GM12878 (cell line): ENCODE measurements at regions not wholly inside any gene's neighbourhood (a gene's known extent, or its start where the extent isn't known, plus 50 kb on each side); places are given as distances from the start of the nearest gene placed in this dataset.

ENCODE experiments used
- ATAC-seq: fragments of 200-7000 bp; cut with Tn5 transposase; 3 replicates; pipeline ENCODE4 v1.9.1; 2020; ENCODE audit warnings: mild to moderate bottlenecking, moderate library complexity
- BruUV-seq: library from RNA; stranded (reverse); fragments of 400-500 nt; replicated peaks from 2 replicates; lab custom pipeline; 2021; lab: Mats Ljungman, UMichigan
- CTCF ChIA-PET: fragments of 300-600 bp; sonication (Branson Sonifier 250); formaldehyde crosslinking; extraction: SDS; loops from one replicate; lab custom pipeline; 2021; ENCODE audit warnings: inconsistent platforms; lab: Yijun Ruan, JAX
- POLR2A ChIA-PET: fragments of 350-600 bp; formaldehyde crosslinking; extraction: SDS; loops from one replicate; lab custom pipeline; 2021; ENCODE audit warnings: inconsistent platforms; lab: Charles Lee
- RAD21 ChIA-PET: fragments of 300-600 bp; sonication (Branson Sonifier 250); formaldehyde crosslinking; loops from one replicate; lab custom pipeline; 2023; ENCODE audit warnings: antibody characterized with exemption; ENCODE audit not compliant: unreplicated experiment; lab: Charles Lee
- SMC1A ChIA-PET: fragments of 300-600 bp; sonication (Branson Sonifier 250); formaldehyde crosslinking; loops from one replicate; lab custom pipeline; 2023; ENCODE audit not compliant: unreplicated experiment, uncharacterized antibody; lab: Charles Lee
- DNase-seq: peaks from one replicate; pipeline ENCODE4 v3.0.0-alpha.2; 2011; ENCODE audit warnings: low read depth, low spot score
- FAIRE-seq: peaks from 3 replicates; lab custom pipeline; 2011; peaks lifted over from hg19 to GRCh38; lab: Jason Lieb, UNC
- H2AFZ ChIP-seq: 2 replicates; pipeline ENCODE4 v1.6.0; 2011; ENCODE audit warnings: low read depth, low read length, control low read depth; ENCODE audit not compliant: control insufficient read depth
- H3K27ac ChIP-seq: 2 replicates; pipeline ENCODE4 v1.5.1; 2011; ENCODE audit warnings: control low read depth; ENCODE audit not compliant: control insufficient read depth, insufficient read depth
- H3K27me3 ChIP-seq, 2 experiments: replicated peaks in 1 of 2; 2 replicates each; pipeline versions ENCODE4 v1.6.0 to v1.6.1; 2011; ENCODE audit warnings: low read length in 1 of 2; ENCODE audit not compliant: control insufficient read depth in 2 of 2, insufficient read depth in 2 of 2
- H3K36me3 ChIP-seq, 2 experiments: 2 replicates each; pipeline ENCODE4 v1.5.1; 2011; ENCODE audit warnings: low read length in 1 of 2; ENCODE audit not compliant: control insufficient read depth in 2 of 2, insufficient read depth in 2 of 2
- H3K4me1 ChIP-seq: 2 replicates; pipeline ENCODE4 v1.6.1; 2011; ENCODE audit warnings: mild to moderate bottlenecking, low read length, moderate library complexity, mixed read lengths; ENCODE audit not compliant: control insufficient read depth, insufficient read depth
- H3K4me2 ChIP-seq: 2 replicates; pipeline ENCODE4 v1.6.0; 2011; ENCODE audit warnings: control low read depth; ENCODE audit not compliant: control insufficient read depth, insufficient read depth
- H3K4me3 ChIP-seq: fragments of 200-600 bp; sonication (generic); 2 replicates; pipeline ENCODE4 v1.5.1; 2016
- H3K79me2 ChIP-seq: 2 replicates; pipeline ENCODE4 v1.6.0; 2011; ENCODE audit warnings: low read length; ENCODE audit not compliant: control insufficient read depth, insufficient read depth
- H3K9ac ChIP-seq: 2 replicates; pipeline ENCODE4 v1.8.0; 2011; ENCODE audit warnings: low read length, control low read depth, mixed read lengths; ENCODE audit not compliant: control insufficient read depth, insufficient read depth
- H3K9me3 ChIP-seq: replicated peaks from 3 replicates; pipeline ENCODE4 v1.5.1; 2011; ENCODE audit warnings: mild to moderate bottlenecking, low read length; ENCODE audit not compliant: control insufficient read depth, insufficient read depth
- H4K20me1 ChIP-seq: 2 replicates; pipeline ENCODE4 v1.6.0; 2011; ENCODE audit not compliant: control insufficient read depth, insufficient read depth
- BCLAF1 ChIP-seq: fragments of 450-650 bp; IDR thresholded peaks from 2 replicates; pipeline ENCODE4 v1.6.1; 2017; ENCODE audit warnings: antibody characterized with exemption, mild to moderate bottlenecking, moderate library complexity
- CBFB ChIP-seq: IDR thresholded peaks from 2 replicates; pipeline ENCODE4 v1.6.1; 2016; ENCODE audit warnings: antibody characterized with exemption, low read depth
- DPF2 ChIP-seq: fragments of 450-650 bp; IDR thresholded peaks from 2 replicates; pipeline ENCODE4 v1.6.1; 2017; ENCODE audit warnings: mild to moderate bottlenecking
- EGR1 ChIP-seq, 2 experiments: IDR thresholded peaks; 1 replicate in 1 of 2; 2 replicates in 1 of 2; pipeline ENCODE4 v1.6.1; 2011 to 2012; ENCODE audit warnings: low read depth in 2 of 2, low read length in 2 of 2, borderline replicate concordance in 1 of 2, mild to moderate bottlenecking in 1 of 2, moderate library complexity in 1 of 2
- HDAC2 ChIP-seq: fragments of 200-600 bp; sonication (generic); IDR thresholded peaks from 2 replicates; pipeline ENCODE4 v1.6.1; 2017
- MTA2 ChIP-seq: fragments of 450-650 bp; IDR thresholded peaks from 2 replicates; pipeline ENCODE4 v1.6.1; 2016; ENCODE audit warnings: low read depth, mild to moderate bottlenecking, moderate library complexity
- RAD21 ChIP-seq: IDR thresholded peaks from 2 replicates; pipeline ENCODE4 v1.6.1; 2011; ENCODE audit warnings: mild to moderate bottlenecking, low read depth, low read length, moderate library complexity; ENCODE audit not compliant: insufficient read depth
- RBBP5 ChIP-seq: fragments of 200-600 bp; sonication (generic); conservative IDR thresholded peaks from 2 replicates; pipeline ENCODE4 v1.6.1; 2016
- SMAD1 ChIP-seq: fragments of 450-650 bp; IDR thresholded peaks from 2 replicates; pipeline ENCODE4 v1.6.1; 2018; ENCODE audit warnings: mild to moderate bottlenecking, low read depth; ENCODE audit not compliant: partially characterized antibody
- ZBTB33 ChIP-seq: fragments of 450-650 bp; IDR thresholded peaks from 2 replicates; pipeline ENCODE4 v1.6.1; 2017; ENCODE audit warnings: mild to moderate bottlenecking
- WGBS: methylation state at CpG from one replicate; pipeline ENCODE4 v1.1.6; 2016; ENCODE audit warnings: low lambda C conversion rate; ENCODE audit not compliant: insufficient replicate concordance, insufficient coverage; ENCODE audit errors: missing lambda C conversion rate; 5-methylcytosine and 5-hydroxymethylcytosine counted together
- in situ Hi-C: fragments of 300-500 bp; cut with MboI; formaldehyde crosslinking; loops from 9 replicates; pipeline ENCODE4 v1.14.3; 2018; ENCODE audit warnings: mixed read lengths
- intact Hi-C: fragments of 100-400 bp; cut with micrococcal nuclease; formaldehyde crosslinking; loops from one replicate; pipeline ENCODE4 v1.14.2; 2022; ENCODE audit not compliant: unreplicated experiment
- TF ChIP-seq, protein P1 (sequence below): fragments of 450-650 bp; IDR thresholded peaks from 2 replicates; pipeline ENCODE4 v1.6.1; 2016; ENCODE audit warnings: mild to moderate bottlenecking, moderate library complexity, borderline replicate concordance
- TF ChIP-seq, protein P2 (sequence below): fragments of 450-650 bp; IDR thresholded peaks from 2 replicates; pipeline ENCODE4 v1.6.1; 2018; ENCODE audit warnings: borderline replicate concordance, mild to moderate bottlenecking; ENCODE audit not compliant: partially characterized antibody

DNA sequence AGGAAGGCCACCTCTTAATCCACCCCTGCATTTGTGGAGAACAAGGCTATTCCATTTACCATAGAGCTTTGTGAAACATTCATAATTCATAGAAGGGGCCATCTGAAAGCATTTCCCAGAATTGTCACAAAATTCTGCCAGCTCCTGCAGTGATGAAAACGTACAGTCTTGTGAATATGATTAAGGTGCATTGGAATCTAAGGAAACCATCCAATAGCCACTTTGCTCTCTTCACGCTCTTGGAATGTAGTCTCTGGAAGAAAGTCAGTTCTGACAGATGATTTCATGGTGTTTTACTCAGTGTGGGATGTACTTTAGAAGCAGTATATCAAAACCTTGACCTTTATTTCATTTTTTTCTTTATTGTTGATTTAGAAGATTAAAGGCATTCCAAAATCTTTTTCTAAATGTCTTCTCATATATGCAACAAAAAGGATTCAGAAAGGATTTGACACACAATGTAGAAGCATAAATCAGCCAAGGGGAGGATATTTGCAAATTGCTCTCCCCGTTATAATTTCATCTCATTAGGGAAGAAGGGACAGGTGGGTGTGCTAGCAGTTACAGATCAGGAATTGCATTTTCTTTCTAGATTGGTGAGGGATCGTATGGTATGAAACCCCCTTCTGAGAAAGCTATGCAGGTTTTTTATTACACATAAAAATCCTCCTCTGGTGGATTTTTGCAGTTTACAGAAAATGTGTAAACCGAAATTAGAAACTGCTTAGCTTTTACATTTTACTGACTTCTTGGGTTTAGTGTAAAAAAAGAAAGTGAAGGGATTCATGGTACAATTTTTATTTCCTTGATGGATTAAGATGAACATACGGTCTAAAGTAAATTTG lies 390.2 kb downstream of the LRIG3 start:
- CTCF ChIA-PET: interaction anchor here (0.9 kb wide), 1 partner anchor 11 kb away, joined by 3 read pairs; no protein-coding TSS in a partner anchor
- Histone ChIP-seq H3K36me3 (no peaks in the 10 kb centered on the region), H3K4me3 (no peak overlapping the region), H3K4me2 (no peak overlapping the region), H2AFZ (no peak overlapping the region), H3K27me3 (no peaks in the 10 kb centered on the region), H3K9ac (no peak overlapping the region), H3K79me2 (no peaks in the 10 kb centered on the region), H3K4me1 (no peaks in the 10 kb centered on the region), H4K20me1 (no peaks in the 10 kb centered on the region), H3K9me3 (no peaks in the 10 kb centered on the region), H3K27ac (no peak overlapping the region)
- DNase-seq (no peak), ATAC-seq (no peak), FAIRE-seq (no peak)
- intact Hi-C loops (no loop called here), in situ Hi-C loops (no loop called here)
- RAD21 ChIA-PET: no interaction called here
- POLR2A ChIA-PET: no interaction called here
- SMC1A ChIA-PET: no interaction called here
- no TSS peak for BruUV-seq
- 7% methylated on average over 6 of the region's 6 CpGs for WGBS
- TF ChIP-seq MTA2: no peak
- TF ChIP-seq, protein P1, sequence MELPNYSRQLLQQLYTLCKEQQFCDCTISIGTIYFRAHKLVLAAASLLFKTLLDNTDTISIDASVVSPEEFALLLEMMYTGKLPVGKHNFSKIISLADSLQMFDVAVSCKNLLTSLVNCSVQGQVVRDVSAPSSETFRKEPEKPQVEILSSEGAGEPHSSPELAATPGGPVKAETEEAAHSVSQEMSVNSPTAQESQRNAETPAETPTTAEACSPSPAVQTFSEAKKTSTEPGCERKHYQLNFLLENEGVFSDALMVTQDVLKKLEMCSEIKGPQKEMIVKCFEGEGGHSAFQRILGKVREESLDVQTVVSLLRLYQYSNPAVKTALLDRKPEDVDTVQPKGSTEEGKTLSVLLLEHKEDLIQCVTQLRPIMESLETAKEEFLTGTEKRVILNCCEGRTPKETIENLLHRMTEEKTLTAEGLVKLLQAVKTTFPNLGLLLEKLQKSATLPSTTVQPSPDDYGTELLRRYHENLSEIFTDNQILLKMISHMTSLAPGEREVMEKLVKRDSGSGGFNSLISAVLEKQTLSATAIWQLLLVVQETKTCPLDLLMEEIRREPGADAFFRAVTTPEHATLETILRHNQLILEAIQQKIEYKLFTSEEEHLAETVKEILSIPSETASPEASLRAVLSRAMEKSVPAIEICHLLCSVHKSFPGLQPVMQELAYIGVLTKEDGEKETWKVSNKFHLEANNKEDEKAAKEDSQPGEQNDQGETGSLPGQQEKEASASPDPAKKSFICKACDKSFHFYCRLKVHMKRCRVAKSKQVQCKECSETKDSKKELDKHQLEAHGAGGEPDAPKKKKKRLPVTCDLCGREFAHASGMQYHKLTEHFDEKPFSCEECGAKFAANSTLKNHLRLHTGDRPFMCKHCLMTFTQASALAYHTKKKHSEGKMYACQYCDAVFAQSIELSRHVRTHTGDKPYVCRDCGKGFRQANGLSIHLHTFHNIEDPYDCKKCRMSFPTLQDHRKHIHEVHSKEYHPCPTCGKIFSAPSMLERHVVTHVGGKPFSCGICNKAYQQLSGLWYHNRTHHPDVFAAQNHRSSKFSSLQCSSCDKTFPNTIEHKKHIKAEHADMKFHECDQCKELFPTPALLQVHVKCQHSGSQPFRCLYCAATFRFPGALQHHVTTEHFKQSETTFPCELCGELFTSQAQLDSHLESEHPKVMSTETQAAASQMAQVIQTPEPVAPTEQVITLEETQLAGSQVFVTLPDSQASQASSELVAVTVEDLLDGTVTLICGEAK: no peak
- TF ChIP-seq ZBTB33: no peak
- no peak for TF ChIP-seq SMAD1
- no peak for TF ChIP-seq DPF2
- no peak for TF ChIP-seq HDAC2
- TF ChIP-seq, protein P2, sequence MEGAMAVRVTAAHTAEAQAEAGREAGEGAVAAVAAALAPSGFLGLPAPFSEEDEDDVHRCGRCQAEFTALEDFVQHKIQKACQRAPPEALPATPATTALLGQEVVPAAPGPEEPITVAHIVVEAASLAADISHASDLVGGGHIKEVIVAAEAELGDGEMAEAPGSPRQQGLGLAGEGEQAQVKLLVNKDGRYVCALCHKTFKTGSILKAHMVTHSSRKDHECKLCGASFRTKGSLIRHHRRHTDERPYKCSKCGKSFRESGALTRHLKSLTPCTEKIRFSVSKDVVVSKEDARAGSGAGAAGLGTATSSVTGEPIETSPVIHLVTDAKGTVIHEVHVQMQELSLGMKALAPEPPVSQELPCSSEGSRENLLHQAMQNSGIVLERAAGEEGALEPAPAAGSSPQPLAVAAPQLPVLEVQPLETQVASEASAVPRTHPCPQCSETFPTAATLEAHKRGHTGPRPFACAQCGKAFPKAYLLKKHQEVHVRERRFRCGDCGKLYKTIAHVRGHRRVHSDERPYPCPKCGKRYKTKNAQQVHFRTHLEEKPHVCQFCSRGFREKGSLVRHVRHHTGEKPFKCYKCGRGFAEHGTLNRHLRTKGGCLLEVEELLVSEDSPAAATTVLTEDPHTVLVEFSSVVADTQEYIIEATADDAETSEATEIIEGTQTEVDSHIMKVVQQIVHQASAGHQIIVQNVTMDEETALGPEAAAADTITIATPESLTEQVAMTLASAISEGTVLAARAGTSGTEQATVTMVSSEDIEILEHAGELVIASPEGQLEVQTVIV: no peak
- no peak for TF ChIP-seq CBFB
- no peak for TF ChIP-seq EGR1 (IDR thresholded peaks at IDR 0.05; ENCODE audit: borderline replicate concordance in 1 of 2, low read depth in 2 of 2, low read length in 2 of 2)
- no peak for TF ChIP-seq RBBP5
- no peak for TF ChIP-seq BCLAF1
- TF ChIP-seq RAD21: no peak
